Ishikawa (cell line): ENCODE measurements at regions not wholly inside any gene's neighbourhood (a gene's known extent, or its start where the extent isn't known, plus 50 kb on each side); places are given as distances from the start of the nearest gene placed in this dataset.

Experiments
- CEBPB ChIP-seq: IDR thresholded peaks from 2 replicates; pipeline ENCODE4 v1.6.1; 2012
- CREB1 ChIP-seq: IDR thresholded peaks from 2 replicates; pipeline ENCODE4 v1.6.1; 2012; ENCODE audit warnings: low read depth
- EP300 ChIP-seq: IDR thresholded peaks from 2 replicates; pipeline ENCODE4 v1.6.1; 2012; ENCODE audit warnings: borderline replicate concordance
- TAF1 ChIP-seq: IDR thresholded peaks from 2 replicates; pipeline ENCODE4 v1.6.1; 2012; ENCODE audit warnings: low read depth, mild to moderate bottlenecking
- TEAD4 ChIP-seq: IDR thresholded peaks from 2 replicates; pipeline ENCODE4 v1.6.1; 2012
- YY1 ChIP-seq: IDR thresholded peaks from 2 replicates; pipeline ENCODE4 v1.6.1; 2012; ENCODE audit warnings: low read depth
- ZBTB7A ChIP-seq: IDR thresholded peaks from 2 replicates; pipeline ENCODE4 v1.6.1; 2012; ENCODE audit warnings: low read depth
- TF ChIP-seq, protein P1 (sequence below): IDR thresholded peaks from 2 replicates; pipeline ENCODE4 v1.6.1; 2012; ENCODE audit warnings: low read depth, mild to moderate bottlenecking

DNA sequence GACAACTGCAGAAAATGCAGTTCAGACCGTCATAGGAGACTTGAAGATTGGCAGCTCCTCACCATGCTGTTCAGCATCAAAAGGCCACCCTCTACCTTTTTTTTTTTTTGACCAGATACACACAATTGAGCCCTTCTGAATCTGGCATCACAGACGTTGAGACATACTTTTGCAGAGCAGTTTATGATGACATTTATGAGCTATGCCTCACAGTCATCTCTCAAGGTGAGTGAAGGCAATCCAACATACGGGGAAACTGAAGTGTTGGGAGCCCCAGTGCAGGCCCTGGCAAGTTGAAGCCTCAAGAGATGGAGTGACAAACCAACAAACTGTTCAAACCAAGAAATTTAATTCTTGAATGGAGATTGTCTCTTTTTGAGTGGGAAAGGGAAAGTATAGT lies 83.6 kb upstream of the DLX6 start:
- TF ChIP-seq EP300 (no peak), CEBPB (no peak), TEAD4 (no peak), CREB1 (no peak), TAF1 (no peak), YY1 (no peak), ZBTB7A (no peak)
- TF ChIP-seq, protein P1, sequence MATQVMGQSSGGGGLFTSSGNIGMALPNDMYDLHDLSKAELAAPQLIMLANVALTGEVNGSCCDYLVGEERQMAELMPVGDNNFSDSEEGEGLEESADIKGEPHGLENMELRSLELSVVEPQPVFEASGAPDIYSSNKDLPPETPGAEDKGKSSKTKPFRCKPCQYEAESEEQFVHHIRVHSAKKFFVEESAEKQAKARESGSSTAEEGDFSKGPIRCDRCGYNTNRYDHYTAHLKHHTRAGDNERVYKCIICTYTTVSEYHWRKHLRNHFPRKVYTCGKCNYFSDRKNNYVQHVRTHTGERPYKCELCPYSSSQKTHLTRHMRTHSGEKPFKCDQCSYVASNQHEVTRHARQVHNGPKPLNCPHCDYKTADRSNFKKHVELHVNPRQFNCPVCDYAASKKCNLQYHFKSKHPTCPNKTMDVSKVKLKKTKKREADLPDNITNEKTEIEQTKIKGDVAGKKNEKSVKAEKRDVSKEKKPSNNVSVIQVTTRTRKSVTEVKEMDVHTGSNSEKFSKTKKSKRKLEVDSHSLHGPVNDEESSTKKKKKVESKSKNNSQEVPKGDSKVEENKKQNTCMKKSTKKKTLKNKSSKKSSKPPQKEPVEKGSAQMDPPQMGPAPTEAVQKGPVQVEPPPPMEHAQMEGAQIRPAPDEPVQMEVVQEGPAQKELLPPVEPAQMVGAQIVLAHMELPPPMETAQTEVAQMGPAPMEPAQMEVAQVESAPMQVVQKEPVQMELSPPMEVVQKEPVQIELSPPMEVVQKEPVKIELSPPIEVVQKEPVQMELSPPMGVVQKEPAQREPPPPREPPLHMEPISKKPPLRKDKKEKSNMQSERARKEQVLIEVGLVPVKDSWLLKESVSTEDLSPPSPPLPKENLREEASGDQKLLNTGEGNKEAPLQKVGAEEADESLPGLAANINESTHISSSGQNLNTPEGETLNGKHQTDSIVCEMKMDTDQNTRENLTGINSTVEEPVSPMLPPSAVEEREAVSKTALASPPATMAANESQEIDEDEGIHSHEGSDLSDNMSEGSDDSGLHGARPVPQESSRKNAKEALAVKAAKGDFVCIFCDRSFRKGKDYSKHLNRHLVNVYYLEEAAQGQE, result no peak
